Spleen (tissue), 11 donors: ENCODE measurements at regions not wholly inside any gene's neighbourhood (a gene's known extent, or its start where the extent isn't known, plus 50 kb on each side); places are given as distances from the start of the nearest gene placed in this dataset.

ENCODE experiments used
- DNase-seq: peaks from one replicate; pipeline ENCODE4 v3.0.0-alpha.2; 2020
- H3K27ac ChIP-seq, 8 donors: fragments of 200-600 bp; sonication (generic) in 7 of 8; 1 replicate in 4 of 8; 2 replicates in 4 of 8; pipeline versions ENCODE4 v1.5.0 to v1.8.0; 2016 to 2021; ENCODE audit warnings: inconsistent platforms in 4 of 8, mild to moderate bottlenecking in 4 of 8, moderate library complexity in 1 of 8
- H3K27me3 ChIP-seq, 7 donors: fragments of 200-600 bp; sonication (generic) in 6 of 7; replicated peaks in 1 of 7; 1 replicate in 4 of 7; 2 replicates in 3 of 7; pipeline versions ENCODE4 v1.5.0 to v1.8.0; 2016 to 2021; ENCODE audit warnings: inconsistent platforms in 3 of 7, mild to moderate bottlenecking in 1 of 7
- H3K36me3 ChIP-seq, 6 donors: fragments of 200-600 bp; sonication (generic) in 5 of 6; 1 replicate in 4 of 6; 2 replicates in 2 of 6; pipeline versions ENCODE4 v1.5.0 to v1.8.0; 2016 to 2021; ENCODE audit warnings: inconsistent platforms in 2 of 6
- H3K4me1 ChIP-seq, 6 donors: fragments of 200-600 bp; sonication (generic) in 5 of 6; 1 replicate in 3 of 6; 2 replicates in 3 of 6; pipeline versions ENCODE4 v1.5.0 to v1.8.0; 2016 to 2021; ENCODE audit warnings: inconsistent platforms in 3 of 6
- H3K4me3 ChIP-seq, 8 donors: fragments of 200-600 bp; sonication (generic) in 7 of 8; 1 replicate in 4 of 8; 2 replicates in 4 of 8; pipeline versions ENCODE4 v1.5.0 to v1.8.0; 2016 to 2021; ENCODE audit warnings: inconsistent platforms in 4 of 8, mild to moderate bottlenecking in 4 of 8, moderate library complexity in 2 of 8
- H3K9me3 ChIP-seq, 8 donors: fragments of 200-600 bp; sonication (generic) in 7 of 8; 1 replicate in 4 of 8; 2 replicates in 4 of 8; pipeline versions ENCODE4 v1.5.0 to v1.8.0; 2016 to 2021; ENCODE audit warnings: inconsistent platforms in 4 of 8
- CTCF ChIP-seq, 11 experiments: fragments of 200-600 bp in 7 of 11; fragments of 450-650 bp in 4 of 11; sonication (generic) in 4 of 11; IDR thresholded peaks in 8 of 11; conservative IDR thresholded peaks in 3 of 11; 1 replicate in 7 of 11; 2 replicates in 4 of 11; pipeline versions ENCODE4 v1.4.0 to v1.8.0; 2016 to 2021; ENCODE audit warnings: antibody characterized with exemption in 11 of 11, inconsistent platforms in 4 of 11, mild to moderate bottlenecking in 1 of 11
- POLR2A ChIP-seq, 3 donors: fragments of 450-650 bp; IDR thresholded peaks; one replicate each; pipeline ENCODE4 v1.5.1; 2017; ENCODE audit warnings: antibody characterized with exemption in 3 of 3, mild to moderate bottlenecking in 1 of 3
- POLR2AphosphoS5 ChIP-seq, 3 donors: sonication (generic); formaldehyde crosslinking; IDR thresholded peaks; one replicate each; pipeline ENCODE4 v1.5.1; 2017; ENCODE audit warnings: antibody characterized with exemption in 3 of 3
- WGBS, 5 donors: extraction: QIAGEN DNeasy Blood & Tissue Kit in 3 of 5; methylation state at CpG; one replicate each; pipeline versions ENCODE4 v1.1.5 to v1.1.7; 2013 to 2018; 5-methylcytosine and 5-hydroxymethylcytosine counted together
- intact Hi-C: fragments of 100-400 bp; cut with DNase I; formaldehyde crosslinking; loops from one replicate; pipeline ENCODE4 v1.15.0; 2023; ENCODE audit warnings: low total_unique reads
- donor health status: healthy with polysubstance abuse.
- donor health status: DM: no; HTN: no; CAD: no; lungs with moderate emphysema.
- donor health status: DM: no; HTN: no; CAD: no.
- donor health status: Bipolar disorder and iron deficiency.
- donor health status: healthy.
- donor health status: DM: no; HTN: no; CAD: no.
- donor health status: DM: yes; HTN: yes; CAD: no.

GRCh38 chr5:42930934-42931333 is 109.2 kb downstream of the ANXA2R start:
- DNase-seq: no peak
- H3K27me3 ChIP-seq: no peaks in the 10 kb centered on the region
- TF ChIP-seq POLR2A (IDR thresholded peaks at IDR 0.05): no peak
- TF ChIP-seq POLR2AphosphoS5 (IDR thresholded peaks at IDR 0.05): no peak
- TF ChIP-seq CTCF (IDR thresholded peaks at IDR 0.05 in 8 of 11, conservative IDR thresholded peaks at IDR 0.05 in 3 of 11): no peak
- H3K4me3 ChIP-seq: no peak overlapping the region
- peaks cover 0 to 21% (median 10%) of the 10 kb centered on the region in 8 donors for H3K9me3 ChIP-seq
- no peaks in the 10 kb centered on the region for H3K4me1 ChIP-seq
- intact Hi-C loops: no loop called here
- no peaks in the 10 kb centered on the region for H3K36me3 ChIP-seq
- 93 to 100% (median 96%) methylated on average over 1 of the region's 1 CpG for WGBS, 5 donors
- H3K27ac ChIP-seq: no peak overlapping the region

- no peaks in the 10 kb centered on the region for H3K36me3 ChIP-seq
- intact Hi-C loops: no loop called here
- no peak overlapping the region for H3K4me3 ChIP-seq
- peaks cover 0 to 21% (median 10%) of the 10 kb centered on the region in 8 donors for H3K9me3 ChIP-seq
- H3K27ac ChIP-seq: no peak overlapping the region
- no peak for DNase-seq
- no peaks in the 10 kb centered on the region for H3K4me1 ChIP-seq
- TF ChIP-seq POLR2A (IDR thresholded peaks at IDR 0.05) (no peak), CTCF (IDR thresholded peaks at IDR 0.05 in 8 of 11, conservative IDR thresholded peaks at IDR 0.05 in 3 of 11) (no peak), POLR2AphosphoS5 (IDR thresholded peaks at IDR 0.05) (no peak)
- H3K27me3 ChIP-seq: peaks cover 0 to under 1% (median 0%) of the 10 kb centered on the region in 7 donors
- 58 to 87% (median 65%) methylated on average over 4 of the region's 4 CpGs for WGBS, 5 donors
Measured at GRCh38 chr5:42929871-42930270, 110.2 kb downstream of the ANXA2R start.

- Histone ChIP-seq H3K36me3 (no peaks in the 10 kb centered on the region), H3K4me1 (no peaks in the 10 kb centered on the region), H3K4me3 (no peak overlapping the region), H3K27me3 (peaks cover 0 to 11% (median 0%) of the 10 kb centered on the region in 7 donors), H3K9me3 (peaks cover 0 to 17% (median 10%) of the 10 kb centered on the region in 8 donors), H3K27ac (no peak overlapping the region)
- no peak for TF ChIP-seq POLR2A (IDR thresholded peaks at IDR 0.05)
- no peak for TF ChIP-seq POLR2AphosphoS5 (IDR thresholded peaks at IDR 0.05)
- no peak for TF ChIP-seq CTCF (IDR thresholded peaks at IDR 0.05 in 8 of 11, conservative IDR thresholded peaks at IDR 0.05 in 3 of 11)
- intact Hi-C loops: no loop called here
- no peak for DNase-seq
- WGBS, 5 donors: 87 to 97% (median 95%) methylated on average over 8 of the region's 8 CpGs
Measured at GRCh38 chr5:42927730-42928129, 112.4 kb downstream of the ANXA2R start.

GRCh38 chr5:42924686-42925085 is 113.0 kb upstream of the SELENOP start:
- Histone ChIP-seq H3K9me3 (peaks cover 0 to 4% (median 0%) of the 10 kb centered on the region in 8 donors), H3K4me1 (no peaks in the 10 kb centered on the region), H3K4me3 (no peak overlapping the region), H3K27ac (no peak overlapping the region), H3K27me3 (peaks cover 0 to 11% (median 0%) of the 10 kb centered on the region in 7 donors), H3K36me3 (no peaks in the 10 kb centered on the region)
- intact Hi-C loops: no loop called here
- DNase-seq: no peak
- 95 to 96% (median 96%) methylated on average over 15 to 16 of the region's 16 CpGs for WGBS, 5 donors
- TF ChIP-seq POLR2A (IDR thresholded peaks at IDR 0.05) (no peak), CTCF (IDR thresholded peaks at IDR 0.05 in 8 of 11, conservative IDR thresholded peaks at IDR 0.05 in 3 of 11) (no peak), POLR2AphosphoS5 (IDR thresholded peaks at IDR 0.05) (no peak)
